ENCODE measurements at regions not wholly inside any gene's neighbourhood (a gene's known extent, or its start where the extent isn't known, plus 50 kb on each side); places are given as distances from the start of the nearest gene placed in this dataset.

DNA sequence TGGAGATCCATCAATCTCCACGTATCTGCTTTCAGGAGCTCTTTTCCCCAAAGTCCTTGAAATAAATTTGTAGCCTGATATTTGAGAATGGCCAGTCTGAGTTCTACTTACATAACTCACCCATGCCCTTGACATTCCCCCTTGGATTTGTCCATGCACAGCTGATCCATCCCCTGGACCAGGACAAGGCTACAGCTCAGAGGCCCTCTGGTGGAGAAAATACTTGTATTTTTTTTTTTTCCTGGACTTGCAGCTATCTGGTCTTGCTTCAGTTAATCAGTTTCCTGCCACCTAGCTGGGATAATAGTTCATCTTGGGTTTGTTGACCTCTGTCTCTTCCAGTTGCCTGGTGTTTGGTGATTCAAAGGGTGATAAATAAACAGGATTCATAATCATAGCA is 467.6 kb downstream of the DHX35 start:
- H3K36me3 Mint-ChIP-seq (ENCODE audit: unreplicated experiment) = peaks cover 6% of the 10 kb centered on the region
- no peak overlapping the region for H3K4me3 Mint-ChIP-seq (ENCODE audit: unreplicated experiment)
- no peaks in the 10 kb centered on the region for H3K4me1 Mint-ChIP-seq (ENCODE audit: low read depth, unreplicated experiment)
- H3K27ac Mint-ChIP-seq (ENCODE audit: unreplicated experiment) = no peak overlapping the region
- H3K9me3 Mint-ChIP-seq (ENCODE audit: unreplicated experiment) = peaks cover 2% of the 10 kb centered on the region
- H3K27me3 Mint-ChIP-seq (ENCODE audit: unreplicated experiment) = no peaks in the 10 kb centered on the region
- DNase-seq = no peak
- TF ChIP-seq, protein P1, sequence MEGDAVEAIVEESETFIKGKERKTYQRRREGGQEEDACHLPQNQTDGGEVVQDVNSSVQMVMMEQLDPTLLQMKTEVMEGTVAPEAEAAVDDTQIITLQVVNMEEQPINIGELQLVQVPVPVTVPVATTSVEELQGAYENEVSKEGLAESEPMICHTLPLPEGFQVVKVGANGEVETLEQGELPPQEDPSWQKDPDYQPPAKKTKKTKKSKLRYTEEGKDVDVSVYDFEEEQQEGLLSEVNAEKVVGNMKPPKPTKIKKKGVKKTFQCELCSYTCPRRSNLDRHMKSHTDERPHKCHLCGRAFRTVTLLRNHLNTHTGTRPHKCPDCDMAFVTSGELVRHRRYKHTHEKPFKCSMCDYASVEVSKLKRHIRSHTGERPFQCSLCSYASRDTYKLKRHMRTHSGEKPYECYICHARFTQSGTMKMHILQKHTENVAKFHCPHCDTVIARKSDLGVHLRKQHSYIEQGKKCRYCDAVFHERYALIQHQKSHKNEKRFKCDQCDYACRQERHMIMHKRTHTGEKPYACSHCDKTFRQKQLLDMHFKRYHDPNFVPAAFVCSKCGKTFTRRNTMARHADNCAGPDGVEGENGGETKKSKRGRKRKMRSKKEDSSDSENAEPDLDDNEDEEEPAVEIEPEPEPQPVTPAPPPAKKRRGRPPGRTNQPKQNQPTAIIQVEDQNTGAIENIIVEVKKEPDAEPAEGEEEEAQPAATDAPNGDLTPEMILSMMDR (IDR thresholded peaks at IDR 0.05; ENCODE audit: partially characterized antibody, unreplicated experiment) = peak; percentile 63

DNA sequence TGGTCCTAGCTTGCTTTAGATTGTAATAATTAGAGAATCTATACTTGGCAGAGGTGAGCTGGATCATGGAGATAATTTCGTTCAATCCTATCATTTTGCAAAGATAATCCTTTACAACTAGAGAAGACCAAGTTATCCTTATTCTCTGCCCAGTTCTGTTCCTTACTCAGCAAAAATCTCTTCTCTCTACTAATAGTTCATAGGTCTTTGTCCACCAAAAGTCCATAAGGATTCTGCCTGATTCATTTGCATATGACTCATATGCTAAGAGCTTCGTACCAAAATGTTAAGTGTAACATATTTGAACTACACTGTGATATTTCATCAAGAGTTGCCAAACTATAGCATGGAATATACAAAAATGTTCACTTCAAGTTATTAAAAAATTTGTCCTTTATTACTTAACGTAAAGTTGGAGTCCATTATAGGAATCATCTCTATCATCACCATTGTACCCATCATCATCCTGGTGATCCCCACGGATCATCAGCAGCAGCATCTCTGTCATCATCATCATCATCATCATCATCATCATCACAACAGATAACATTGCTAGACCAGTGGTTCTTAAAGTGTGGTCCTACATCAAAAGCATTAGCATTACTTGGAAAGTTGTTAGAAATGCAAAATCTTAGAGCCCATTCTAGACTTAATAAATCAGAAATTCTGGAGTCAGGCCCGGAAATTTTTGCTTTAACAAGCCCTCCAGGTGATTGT is 463.0 kb downstream of the DHX35 start:
- no peaks in the 10 kb centered on the region for H3K4me1 Mint-ChIP-seq (ENCODE audit: low read depth, unreplicated experiment)
- no peak for DNase-seq
- TF ChIP-seq, protein P1 (IDR thresholded peaks at IDR 0.05; ENCODE audit: partially characterized antibody, unreplicated experiment) = no peak
- no peaks in the 10 kb centered on the region for H3K36me3 Mint-ChIP-seq (ENCODE audit: unreplicated experiment)
- peaks cover 2% of the 10 kb centered on the region for H3K9me3 Mint-ChIP-seq (ENCODE audit: unreplicated experiment)
- no peak overlapping the region for H3K27ac Mint-ChIP-seq (ENCODE audit: unreplicated experiment)
- H3K27me3 Mint-ChIP-seq (ENCODE audit: unreplicated experiment) = no peaks in the 10 kb centered on the region
- H3K4me3 Mint-ChIP-seq (ENCODE audit: unreplicated experiment) = no peak overlapping the region

DNA sequence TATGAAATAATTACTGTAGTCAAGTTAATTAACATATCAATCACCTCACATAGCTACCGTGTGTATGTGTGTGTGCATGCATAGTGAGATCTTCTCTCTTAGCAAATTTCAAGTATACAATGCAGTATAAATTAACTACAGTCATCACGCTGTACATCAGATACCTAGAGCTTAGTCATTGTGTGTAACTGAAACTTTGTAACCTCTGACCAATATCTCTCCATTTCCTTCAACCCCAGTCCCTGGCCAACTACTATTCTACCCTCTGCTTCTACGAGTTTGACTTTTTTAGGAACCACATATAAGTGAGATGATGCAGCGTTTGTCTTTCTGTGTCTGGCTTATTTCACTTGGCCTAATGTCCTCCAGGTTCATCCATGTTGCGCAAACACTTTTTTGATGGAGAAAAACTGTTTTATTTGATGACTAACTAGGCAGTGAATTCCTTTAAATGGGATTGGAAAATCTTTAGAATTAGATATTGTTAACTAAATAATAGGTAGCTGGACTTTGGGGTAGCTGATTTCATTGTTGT is 459.5 kb downstream of the DHX35 start:
- TF ChIP-seq, protein P1 (IDR thresholded peaks at IDR 0.05; ENCODE audit: partially characterized antibody, unreplicated experiment) = no peak
- H3K4me1 Mint-ChIP-seq (ENCODE audit: low read depth, unreplicated experiment) = no peaks in the 10 kb centered on the region
- no peak overlapping the region for H3K4me3 Mint-ChIP-seq (ENCODE audit: unreplicated experiment)
- H3K9me3 Mint-ChIP-seq (ENCODE audit: unreplicated experiment) = no peaks in the 10 kb centered on the region
- H3K27ac Mint-ChIP-seq (ENCODE audit: unreplicated experiment) = no peak overlapping the region
- H3K36me3 Mint-ChIP-seq (ENCODE audit: unreplicated experiment) = no peaks in the 10 kb centered on the region
- no peak for DNase-seq
- H3K27me3 Mint-ChIP-seq (ENCODE audit: unreplicated experiment) = no peaks in the 10 kb centered on the region

DNA sequence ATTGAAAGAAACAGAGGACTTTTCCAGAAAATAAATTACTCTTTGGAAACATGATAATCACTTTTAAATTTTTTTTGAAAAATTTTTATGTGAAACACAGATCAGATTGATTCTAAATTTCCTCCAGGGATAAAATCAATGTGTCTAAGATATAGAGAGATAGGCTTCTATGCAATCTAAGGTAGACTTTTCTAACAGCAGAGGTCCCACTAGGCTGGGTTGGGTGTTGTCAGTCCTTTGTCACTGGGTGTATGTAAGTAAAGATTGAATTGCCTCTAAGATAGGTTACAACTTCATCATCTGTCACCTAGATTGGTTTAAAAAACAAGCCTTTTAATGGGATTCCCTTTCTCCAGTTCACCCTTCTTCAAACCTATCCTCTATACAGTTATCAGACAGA is 449.9 kb downstream of the DHX35 start:
- TF ChIP-seq, protein P1 (IDR thresholded peaks at IDR 0.05; ENCODE audit: partially characterized antibody, unreplicated experiment) = no peak
- no peaks in the 10 kb centered on the region for H3K36me3 Mint-ChIP-seq (ENCODE audit: unreplicated experiment)
- H3K4me3 Mint-ChIP-seq (ENCODE audit: unreplicated experiment) = no peak overlapping the region
- H3K9me3 Mint-ChIP-seq (ENCODE audit: unreplicated experiment) = no peaks in the 10 kb centered on the region
- no peaks in the 10 kb centered on the region for H3K4me1 Mint-ChIP-seq (ENCODE audit: low read depth, unreplicated experiment)
- no peak overlapping the region for H3K27ac Mint-ChIP-seq (ENCODE audit: unreplicated experiment)
- no peak for DNase-seq
- peaks cover 2% of the 10 kb centered on the region for H3K27me3 Mint-ChIP-seq (ENCODE audit: unreplicated experiment)

DNA sequence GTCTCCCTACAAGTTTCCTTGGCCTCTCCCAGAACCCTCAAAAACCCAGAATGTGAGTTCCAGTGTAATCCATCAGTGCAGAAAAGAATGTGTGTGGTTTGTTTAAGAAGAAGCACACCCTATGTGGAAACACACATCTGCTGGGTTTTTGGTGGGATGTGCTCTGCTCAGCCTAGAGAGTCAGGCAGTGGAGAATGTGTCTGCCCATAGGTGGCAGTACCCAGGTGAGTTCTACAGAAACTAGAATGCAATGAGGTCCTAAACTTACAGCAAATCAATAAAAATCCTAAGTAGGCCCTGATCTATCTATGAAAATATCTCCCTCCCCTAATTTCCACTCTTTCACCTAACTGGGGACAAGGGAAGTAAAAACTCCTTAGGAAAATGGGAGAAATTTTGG is 437.3 kb downstream of the DHX35 start:
- Mint-ChIP-seq H3K27me3 (ENCODE audit: unreplicated experiment) (no peaks in the 10 kb centered on the region), H3K4me1 (ENCODE audit: low read depth, unreplicated experiment) (no peaks in the 10 kb centered on the region), H3K9me3 (ENCODE audit: unreplicated experiment) (no peaks in the 10 kb centered on the region), H3K36me3 (ENCODE audit: unreplicated experiment) (peaks cover 5% of the 10 kb centered on the region), H3K27ac (ENCODE audit: unreplicated experiment) (no peak overlapping the region), H3K4me3 (ENCODE audit: unreplicated experiment) (no peak overlapping the region)
- TF ChIP-seq, protein P1 (IDR thresholded peaks at IDR 0.05; ENCODE audit: partially characterized antibody, unreplicated experiment) = no peak
- no peak for DNase-seq

All from glutamatergic neuron (in vitro differentiated cells).